ENCODE measurements at regions not wholly inside any gene's neighbourhood (a gene's known extent, or its start where the extent isn't known, plus 50 kb on each side); places are given as distances from the start of the nearest gene placed in this dataset.

GRCh38 chr2:181141676-181142075 lies 161.3 kb downstream of the UBE2E3 start:
- peaks cover 7% of the 10 kb centered on the region; the same call in 1 of the 2 replicates for H3K9me3 ChIP-seq (ENCODE audit: insufficient read depth, low read depth)
- no peak for DNase-seq
- H3K79me2 ChIP-seq (ENCODE audit: low read depth), result no peaks in the 10 kb centered on the region
- no peaks in the 10 kb centered on the region for H3K9me2 ChIP-seq (ENCODE audit: insufficient read depth)
- intact Hi-C loops (cut with micrococcal nuclease; ENCODE audit: unreplicated experiment), result no loop called here
- H3K27me3 ChIP-seq (ENCODE audit: insufficient read depth, low read depth), result no peaks in the 10 kb centered on the region
- POLR2A ChIA-PET (ENCODE audit: unreplicated experiment), result no interaction called here
- BruUV-seq (replicated peaks), result no TSS peak
- no peaks in the 10 kb centered on the region for H4K20me1 ChIP-seq (ENCODE audit: insufficient read depth)
- no peak for TF ChIP-seq EZH2 (IDR thresholded peaks at IDR 0.05; ENCODE audit: low read depth)
- TF ChIP-seq, protein P1, sequence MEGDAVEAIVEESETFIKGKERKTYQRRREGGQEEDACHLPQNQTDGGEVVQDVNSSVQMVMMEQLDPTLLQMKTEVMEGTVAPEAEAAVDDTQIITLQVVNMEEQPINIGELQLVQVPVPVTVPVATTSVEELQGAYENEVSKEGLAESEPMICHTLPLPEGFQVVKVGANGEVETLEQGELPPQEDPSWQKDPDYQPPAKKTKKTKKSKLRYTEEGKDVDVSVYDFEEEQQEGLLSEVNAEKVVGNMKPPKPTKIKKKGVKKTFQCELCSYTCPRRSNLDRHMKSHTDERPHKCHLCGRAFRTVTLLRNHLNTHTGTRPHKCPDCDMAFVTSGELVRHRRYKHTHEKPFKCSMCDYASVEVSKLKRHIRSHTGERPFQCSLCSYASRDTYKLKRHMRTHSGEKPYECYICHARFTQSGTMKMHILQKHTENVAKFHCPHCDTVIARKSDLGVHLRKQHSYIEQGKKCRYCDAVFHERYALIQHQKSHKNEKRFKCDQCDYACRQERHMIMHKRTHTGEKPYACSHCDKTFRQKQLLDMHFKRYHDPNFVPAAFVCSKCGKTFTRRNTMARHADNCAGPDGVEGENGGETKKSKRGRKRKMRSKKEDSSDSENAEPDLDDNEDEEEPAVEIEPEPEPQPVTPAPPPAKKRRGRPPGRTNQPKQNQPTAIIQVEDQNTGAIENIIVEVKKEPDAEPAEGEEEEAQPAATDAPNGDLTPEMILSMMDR (conservative IDR thresholded peaks at IDR 0.05), result no peak
- no peak overlapping the region for H3K4me3 ChIP-seq
- H3K4me1 ChIP-seq (replicated peaks; ENCODE audit: insufficient read depth), result peaks cover 24% of the 10 kb centered on the region
- no peak overlapping the region for H3K4me2 ChIP-seq
- no peaks in the 10 kb centered on the region for H3K36me3 ChIP-seq (ENCODE audit: low read depth)
- CTCF ChIA-PET, result no interaction called here
- H2AFZ ChIP-seq, result no peak overlapping the region
- H3F3A ChIP-seq (ENCODE audit: insufficient read depth, low read depth), result no peaks in the 10 kb centered on the region
- no peak overlapping the region for H3K27ac ChIP-seq

GRCh38 chr2:181142514-181142913 lies 162.1 kb downstream of the UBE2E3 start:
- POLR2A ChIA-PET (ENCODE audit: unreplicated experiment), result no interaction called here
- intact Hi-C loops (cut with micrococcal nuclease; ENCODE audit: unreplicated experiment), result no loop called here
- H3K4me3 ChIP-seq, result no peak overlapping the region
- BruUV-seq (replicated peaks), result no TSS peak
- H3K36me3 ChIP-seq (ENCODE audit: low read depth), result no peaks in the 10 kb centered on the region
- H3K4me1 ChIP-seq (replicated peaks; ENCODE audit: insufficient read depth), result peaks cover 24% of the 10 kb centered on the region
- no peaks in the 10 kb centered on the region for H3K79me2 ChIP-seq (ENCODE audit: low read depth)
- H3K9me2 ChIP-seq (ENCODE audit: insufficient read depth), result no peaks in the 10 kb centered on the region
- no peaks in the 10 kb centered on the region for H3K27me3 ChIP-seq (ENCODE audit: insufficient read depth, low read depth)
- peaks cover 7% of the 10 kb centered on the region; the same call in 1 of the 2 replicates for H3K9me3 ChIP-seq (ENCODE audit: insufficient read depth, low read depth)
- H3K27ac ChIP-seq, result no peak overlapping the region
- CTCF ChIA-PET, result no interaction called here
- TF ChIP-seq, protein P1 (conservative IDR thresholded peaks at IDR 0.05), result no peak
- no peaks in the 10 kb centered on the region for H3F3A ChIP-seq (ENCODE audit: insufficient read depth, low read depth)
- no peaks in the 10 kb centered on the region for H4K20me1 ChIP-seq (ENCODE audit: insufficient read depth)
- H3K4me2 ChIP-seq, result no peak overlapping the region
- no peak overlapping the region; the same call in 1 of the 2 replicates for H2AFZ ChIP-seq
- DNase-seq, result no peak

DNA sequence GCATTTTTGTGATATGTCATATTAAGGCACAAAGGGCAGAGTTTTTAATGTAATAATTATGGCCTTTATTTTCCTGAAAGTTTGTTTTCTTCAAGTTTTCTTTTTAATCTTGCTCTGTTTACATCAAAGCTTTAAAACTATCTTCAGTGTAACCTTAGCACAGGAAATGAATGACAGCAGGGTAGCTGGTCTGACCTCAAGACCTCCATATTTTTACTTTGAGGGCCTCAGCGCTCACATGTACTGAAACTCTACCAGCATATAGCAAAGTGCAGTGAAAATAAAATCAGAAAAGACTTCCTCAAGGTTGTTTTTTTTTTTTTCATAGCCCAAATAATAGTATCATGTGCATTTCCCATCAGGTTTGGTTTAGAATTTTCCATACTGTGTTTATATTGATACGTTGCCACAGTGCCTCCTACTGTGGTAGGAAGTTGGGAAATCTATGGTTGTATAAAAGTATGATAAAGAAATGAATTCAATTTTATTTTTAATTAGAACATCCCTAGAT lies 163.4 kb downstream of the UBE2E3 start:
- TF ChIP-seq, protein P1 (conservative IDR thresholded peaks at IDR 0.05), result no peak
- TF ChIP-seq EZH2 (IDR thresholded peaks at IDR 0.05; ENCODE audit: low read depth), result no peak
- Histone ChIP-seq H3K36me3 (ENCODE audit: low read depth) (no peaks in the 10 kb centered on the region), H3K9me2 (ENCODE audit: insufficient read depth) (no peaks in the 10 kb centered on the region), H3K4me3 (no peak overlapping the region), H3K27me3 (ENCODE audit: insufficient read depth, low read depth) (no peaks in the 10 kb centered on the region), H2AFZ (no peak overlapping the region), H3K79me2 (ENCODE audit: low read depth) (no peaks in the 10 kb centered on the region), H3K27ac (no peak overlapping the region), H3F3A (ENCODE audit: insufficient read depth, low read depth) (no peaks in the 10 kb centered on the region), H3K4me1 (replicated peaks; ENCODE audit: insufficient read depth) (peaks cover 19% of the 10 kb centered on the region), H4K20me1 (ENCODE audit: insufficient read depth) (no peaks in the 10 kb centered on the region), H3K9me3 (ENCODE audit: insufficient read depth, low read depth) (peaks cover 7% of the 10 kb centered on the region; the same call in 1 of the 2 replicates), H3K4me2 (no peak overlapping the region)
- ChIA-PET POLR2A (ENCODE audit: unreplicated experiment) (no interaction called here), CTCF (no interaction called here)
- no peak for DNase-seq
- intact Hi-C loops (cut with micrococcal nuclease; ENCODE audit: unreplicated experiment), result no loop called here
- BruUV-seq (replicated peaks), result no TSS peak
